SU-DHL-6 (cell line): ENCODE measurements at regions not wholly inside any gene's neighbourhood (a gene's known extent, or its start where the extent isn't known, plus 50 kb on each side); places are given as distances from the start of the nearest gene placed in this dataset.

Experiments used
- H2AFZ ChIP-seq: fragments of 200-600 bp; sonication (generic); 2 replicates; pipeline ENCODE4 v1.6.1; 2014; ENCODE audit warnings: low read depth, mild to moderate bottlenecking, moderate library complexity, mixed read lengths, antibody characterized with exemption, low read length; ENCODE audit not compliant: severe bottlenecking
- H3F3A ChIP-seq: fragments of 200-600 bp; shearing (Covaris generic); 2 replicates; pipeline ENCODE4 v1.6.0; 2016; ENCODE audit warnings: antibody characterized with exemption, mild to moderate bottlenecking; ENCODE audit not compliant: insufficient read depth
- H3K27ac ChIP-seq: fragments of 200-600 bp; sonication (generic); 2 replicates; pipeline ENCODE4 v1.5.1; 2016; ENCODE audit warnings: low read depth, mild to moderate bottlenecking, low read length, moderate library complexity, mixed read lengths
- H3K27me3 ChIP-seq: fragments of 200-600 bp; sonication (generic), shearing (Covaris generic); 2 replicates; pipeline ENCODE4 v1.6.0; 2014; ENCODE audit warnings: mild to moderate bottlenecking, low read length
- H3K36me3 ChIP-seq: fragments of 200-600 bp; sonication (generic); 2 replicates; pipeline ENCODE4 v1.6.1; 2014; ENCODE audit warnings: mild to moderate bottlenecking, low read length, mixed read lengths
- H3K4me2 ChIP-seq: fragments of 300-600, 200-600 bp; shearing (Covaris generic), sonication (generic); 2 replicates; pipeline ENCODE4 v1.6.0; 2014; ENCODE audit warnings: low read length, low read depth, mild to moderate bottlenecking; ENCODE audit not compliant: poor library complexity, severe bottlenecking
- H3K4me3 ChIP-seq: fragments of 200-600 bp; sonication (generic); 2 replicates; pipeline ENCODE4 v1.5.1; 2014; ENCODE audit warnings: antibody characterized with exemption, low read length, mild to moderate bottlenecking, mixed read lengths; ENCODE audit not compliant: insufficient read depth, poor library complexity, severe bottlenecking
- H3K79me2 ChIP-seq: fragments of 200-600 bp; sonication (generic); 2 replicates; pipeline ENCODE4 v1.6.1; 2014; ENCODE audit warnings: mild to moderate bottlenecking, low read length, moderate library complexity; ENCODE audit not compliant: insufficient read depth
- H3K9ac ChIP-seq: fragments of 200-600 bp; sonication (generic); 2 replicates; pipeline ENCODE4 v1.7.0; 2014; ENCODE audit warnings: mild to moderate bottlenecking, low read length
- H3K9me2 ChIP-seq: fragments of 200-600 bp; sonication (generic); replicated peaks from 2 replicates; pipeline ENCODE4 v1.6.1; 2014; ENCODE audit warnings: low read length; ENCODE audit not compliant: insufficient read depth
- H3K9me3 ChIP-seq: fragments of 200-600 bp; sonication (generic); 2 replicates; pipeline ENCODE4 v1.6.1; 2014; ENCODE audit warnings: low read length, mixed read lengths; ENCODE audit not compliant: insufficient read depth
- H4K20me1 ChIP-seq: fragments of 200-600 bp; sonication (generic); 2 replicates; pipeline ENCODE4 v1.6.1; 2014; ENCODE audit warnings: low read depth, mild to moderate bottlenecking, antibody characterized with exemption, low read length, moderate library complexity, mixed read lengths
- EZH2phosphoT487 ChIP-seq: fragments of 200-600 bp; sonication (generic), shearing (Covaris generic); conservative IDR thresholded peaks from 2 replicates; pipeline ENCODE4 v1.6.1; 2018; ENCODE audit warnings: mild to moderate bottlenecking, antibody characterized with exemption, low read length, moderate library complexity, mixed read lengths
- TF ChIP-seq, protein P1 (sequence below): fragments of 200-600 bp; sonication (generic); IDR thresholded peaks from one replicate; pipeline ENCODE4 v1.5.1; 2017; ENCODE audit warnings: antibody characterized with exemption, mild to moderate bottlenecking, low read length, moderate library complexity; ENCODE audit not compliant: insufficient read depth, poor library complexity, severe bottlenecking

- TF ChIP-seq EZH2phosphoT487 = no peak
- TF ChIP-seq, protein P1, sequence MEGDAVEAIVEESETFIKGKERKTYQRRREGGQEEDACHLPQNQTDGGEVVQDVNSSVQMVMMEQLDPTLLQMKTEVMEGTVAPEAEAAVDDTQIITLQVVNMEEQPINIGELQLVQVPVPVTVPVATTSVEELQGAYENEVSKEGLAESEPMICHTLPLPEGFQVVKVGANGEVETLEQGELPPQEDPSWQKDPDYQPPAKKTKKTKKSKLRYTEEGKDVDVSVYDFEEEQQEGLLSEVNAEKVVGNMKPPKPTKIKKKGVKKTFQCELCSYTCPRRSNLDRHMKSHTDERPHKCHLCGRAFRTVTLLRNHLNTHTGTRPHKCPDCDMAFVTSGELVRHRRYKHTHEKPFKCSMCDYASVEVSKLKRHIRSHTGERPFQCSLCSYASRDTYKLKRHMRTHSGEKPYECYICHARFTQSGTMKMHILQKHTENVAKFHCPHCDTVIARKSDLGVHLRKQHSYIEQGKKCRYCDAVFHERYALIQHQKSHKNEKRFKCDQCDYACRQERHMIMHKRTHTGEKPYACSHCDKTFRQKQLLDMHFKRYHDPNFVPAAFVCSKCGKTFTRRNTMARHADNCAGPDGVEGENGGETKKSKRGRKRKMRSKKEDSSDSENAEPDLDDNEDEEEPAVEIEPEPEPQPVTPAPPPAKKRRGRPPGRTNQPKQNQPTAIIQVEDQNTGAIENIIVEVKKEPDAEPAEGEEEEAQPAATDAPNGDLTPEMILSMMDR = no peak
- no peaks in the 10 kb centered on the region for H3K36me3 ChIP-seq
- H3K4me2 ChIP-seq = no peak overlapping the region
- H3K27ac ChIP-seq = no peak overlapping the region
- H3F3A ChIP-seq = no peaks in the 10 kb centered on the region
- no peaks in the 10 kb centered on the region for H4K20me1 ChIP-seq
- no peaks in the 10 kb centered on the region for H3K9me3 ChIP-seq
- H3K9ac ChIP-seq = no peak overlapping the region
- H2AFZ ChIP-seq = no peak overlapping the region
- no peaks in the 10 kb centered on the region for H3K27me3 ChIP-seq
- H3K4me3 ChIP-seq = no peak overlapping the region
- no peaks in the 10 kb centered on the region for H3K79me2 ChIP-seq
- no peaks in the 10 kb centered on the region for H3K9me2 ChIP-seq
These were observed 105.5 kb upstream of the MAP1LC3B2 start for GRCh38 chr12:116453631-116454030.

GRCh38 chr12:116454076-116454475 is 105.1 kb upstream of the MAP1LC3B2 start:
- H3K9ac ChIP-seq = no peak overlapping the region
- no peaks in the 10 kb centered on the region for H3F3A ChIP-seq
- no peaks in the 10 kb centered on the region for H4K20me1 ChIP-seq
- TF ChIP-seq, protein P1 = no peak
- no peak for TF ChIP-seq EZH2phosphoT487
- no peak overlapping the region for H3K27ac ChIP-seq
- no peaks in the 10 kb centered on the region for H3K9me3 ChIP-seq
- H3K27me3 ChIP-seq = no peaks in the 10 kb centered on the region
- no peak overlapping the region for H3K4me3 ChIP-seq
- H3K9me2 ChIP-seq = no peaks in the 10 kb centered on the region
- H3K4me2 ChIP-seq = no peak overlapping the region
- H3K79me2 ChIP-seq = no peaks in the 10 kb centered on the region
- H3K36me3 ChIP-seq = no peaks in the 10 kb centered on the region
- no peak overlapping the region for H2AFZ ChIP-seq

- Histone ChIP-seq H3K4me2 (no peak overlapping the region), H2AFZ (no peak overlapping the region), H3K27ac (no peak overlapping the region), H3K27me3 (no peaks in the 10 kb centered on the region), H3K9ac (no peak overlapping the region), H4K20me1 (no peaks in the 10 kb centered on the region), H3F3A (no peaks in the 10 kb centered on the region), H3K9me3 (no peaks in the 10 kb centered on the region), H3K4me3 (no peak overlapping the region), H3K79me2 (no peaks in the 10 kb centered on the region), H3K9me2 (no peaks in the 10 kb centered on the region), H3K36me3 (no peaks in the 10 kb centered on the region)
- TF ChIP-seq, protein P1 = no peak
- TF ChIP-seq EZH2phosphoT487 = no peak
These were observed 104.2 kb upstream of the MAP1LC3B2 start for GRCh38 chr12:116454950-116455447.
